Activated CD4-positive, alpha-beta T cell treated with anti-CD3 and anti-CD28 coated beads, Interleukin-2, amount 50 U/mL, for 4 hours (primary cell): ENCODE measurements at regions not wholly inside any gene's neighbourhood (a gene's known extent, or its start where the extent isn't known, plus 50 kb on each side); places are given as distances from the start of the nearest gene placed in this dataset.

Experiments used
- DNase-seq, 2 experiments: peaks; one replicate each; pipeline ENCODE4 v3.0.0-alpha.2; 2020

- no peak for DNase-seq
Observed at GRCh38 chr1:14468751-14469150, 129.7 kb upstream of the KAZN start.

DNA sequence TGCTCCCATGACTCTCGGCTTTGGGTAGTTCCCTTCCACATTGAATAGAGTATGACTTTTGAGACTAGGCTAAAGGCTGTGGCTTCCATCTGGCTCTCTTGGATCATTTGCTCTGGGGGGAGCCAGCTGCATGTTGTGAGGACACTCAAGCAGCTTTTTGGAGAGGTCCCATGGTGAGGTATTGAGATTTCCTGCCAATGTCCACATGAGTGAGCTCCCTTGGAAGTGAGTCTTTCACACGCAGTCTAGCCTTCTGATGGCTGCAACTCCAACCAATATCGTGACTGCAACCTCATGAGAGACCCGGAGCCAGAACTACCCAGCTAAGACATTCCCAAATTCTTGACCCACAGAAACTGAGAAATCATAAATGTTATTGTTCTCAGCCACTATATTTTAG lies 127.7 kb upstream of the KAZN start:
- DNase-seq = no peak

DNA sequence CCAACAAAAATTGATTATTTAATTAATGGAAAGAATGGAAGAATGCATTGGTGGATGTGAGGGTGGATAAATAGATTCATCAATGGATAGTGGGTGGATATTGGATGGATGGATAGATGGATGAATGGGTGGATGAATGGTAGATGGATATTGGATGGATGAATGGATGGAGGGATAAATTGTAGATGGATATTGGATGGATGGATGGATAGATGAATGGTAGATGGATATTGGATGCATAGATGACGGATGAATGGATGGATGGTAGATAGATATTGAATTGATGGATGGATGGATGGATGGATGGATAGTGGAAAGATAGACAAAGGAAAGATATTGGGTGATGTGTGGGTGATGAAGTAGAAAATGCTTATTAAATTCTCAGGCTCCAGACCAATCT lies 123.6 kb upstream of the KAZN start:
- no peak for DNase-seq

DNA sequence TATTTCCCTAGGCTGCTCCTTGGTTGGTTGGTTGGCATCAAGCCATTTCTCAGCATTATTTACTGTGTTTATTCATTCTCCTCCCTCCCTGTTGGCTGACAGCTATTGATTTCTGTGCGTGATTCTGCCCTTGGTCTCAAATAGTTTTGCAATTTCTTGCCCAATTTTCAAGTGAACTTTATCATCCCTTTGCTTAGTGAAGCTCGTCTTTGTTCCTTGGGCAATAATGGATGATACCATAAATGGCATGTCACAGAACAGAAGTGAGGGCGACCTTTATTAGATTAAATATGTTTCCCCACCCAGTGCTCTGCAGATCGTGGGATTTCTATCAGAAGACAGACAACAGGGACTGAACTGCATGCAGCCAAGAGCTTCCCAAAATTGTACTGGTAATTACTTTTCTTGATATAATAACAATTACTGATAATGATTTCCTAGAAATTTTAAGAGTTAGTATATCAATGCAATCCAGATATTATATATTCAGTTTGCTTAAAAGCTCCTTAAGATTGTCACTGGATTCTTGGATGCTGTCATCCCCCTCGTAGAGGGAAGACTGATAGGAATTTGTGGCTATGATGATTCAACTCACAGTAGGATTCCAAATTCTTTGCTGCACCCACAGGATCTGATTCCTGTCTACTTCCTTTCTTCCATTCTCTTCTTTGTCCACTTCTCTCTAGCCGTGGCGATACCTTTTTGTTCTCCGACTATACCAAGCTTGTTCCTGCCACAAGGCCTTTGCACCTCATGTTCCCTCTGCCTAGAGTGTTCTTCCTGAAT lies 122.1 kb upstream of the KAZN start:
- DNase-seq = no peak

GRCh38 chr1:14478120-14478519 lies 120.4 kb upstream of the KAZN start:
- DNase-seq = no peak

GRCh38 chr1:14479865-14480264 lies 118.6 kb upstream of the KAZN start:
- no peak for DNase-seq

- no peak for DNase-seq
Observed at GRCh38 chr1:14482784-14483450, 115.6 kb upstream of the KAZN start.

- DNase-seq = no peak
Observed at GRCh38 chr1:14485285-14485684, 113.2 kb upstream of the KAZN start.

- DNase-seq = no peak
Observed at GRCh38 chr1:14486401-14487201, 111.9 kb upstream of the KAZN start.

GRCh38 chr1:14487671-14488070 lies 110.8 kb upstream of the KAZN start:
- DNase-seq = no peak

DNA sequence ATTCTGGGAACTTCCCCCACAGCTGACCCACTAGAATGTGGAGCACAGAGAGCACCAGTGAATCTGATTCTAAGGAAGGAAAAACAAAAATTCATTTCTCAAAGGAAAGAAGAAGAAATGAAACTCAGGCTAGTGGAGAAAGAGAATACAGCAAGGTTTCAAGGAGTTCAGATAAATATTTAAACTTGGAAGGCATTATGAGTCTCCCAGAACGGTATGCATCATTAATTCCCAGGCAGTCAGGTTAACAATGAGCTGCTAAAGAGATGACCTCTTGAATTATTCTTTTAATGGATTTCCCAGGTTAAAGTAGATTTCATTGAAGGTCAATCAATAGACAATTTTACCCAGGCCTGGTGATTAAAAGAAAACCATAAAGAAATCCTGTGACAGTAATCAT lies 103.6 kb upstream of the KAZN start:
- DNase-seq = no peak

DNA sequence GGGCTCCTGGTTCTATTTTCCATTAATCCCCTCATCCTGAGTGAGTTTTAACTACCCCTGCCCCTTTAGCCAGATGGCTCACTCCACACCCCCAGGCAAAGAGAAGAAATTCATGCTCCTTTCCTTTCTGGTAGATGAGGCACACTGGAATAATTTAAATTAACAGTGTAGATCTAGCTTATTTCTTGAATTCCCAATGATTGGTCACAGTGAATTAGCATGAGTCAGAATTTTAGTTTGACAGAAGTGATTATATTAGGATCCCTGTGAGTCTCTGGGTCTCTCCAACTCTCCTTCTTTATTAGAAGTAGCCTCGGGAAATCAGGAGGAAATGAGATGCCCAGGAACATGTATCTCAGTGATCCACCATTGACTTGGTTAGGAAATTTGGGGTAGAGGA lies 103.1 kb upstream of the KAZN start:
- DNase-seq = no peak

- DNase-seq = no peak
Observed at GRCh38 chr1:14495996-14496395, 102.5 kb upstream of the KAZN start.

DNA sequence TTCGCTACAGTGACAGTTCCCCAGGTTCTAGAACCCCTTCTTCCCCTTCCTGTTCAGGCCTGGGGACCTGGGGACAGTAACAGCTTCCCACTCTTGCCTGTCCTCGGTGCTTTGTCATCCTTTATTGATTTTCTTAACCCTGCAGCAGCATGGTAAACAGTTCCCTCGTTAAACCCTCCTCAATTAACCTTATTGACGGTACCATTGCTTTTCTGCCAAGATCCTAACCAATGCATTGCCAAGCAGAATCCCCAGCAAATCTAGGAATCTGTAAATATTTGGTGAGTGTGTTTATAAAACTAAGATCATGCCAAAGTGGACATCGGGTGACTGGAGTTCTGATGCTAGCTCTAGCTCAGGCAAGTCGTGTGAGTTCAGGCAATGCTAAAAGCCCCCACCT lies 99.6 kb upstream of the KAZN start:
- no peak for DNase-seq

DNA sequence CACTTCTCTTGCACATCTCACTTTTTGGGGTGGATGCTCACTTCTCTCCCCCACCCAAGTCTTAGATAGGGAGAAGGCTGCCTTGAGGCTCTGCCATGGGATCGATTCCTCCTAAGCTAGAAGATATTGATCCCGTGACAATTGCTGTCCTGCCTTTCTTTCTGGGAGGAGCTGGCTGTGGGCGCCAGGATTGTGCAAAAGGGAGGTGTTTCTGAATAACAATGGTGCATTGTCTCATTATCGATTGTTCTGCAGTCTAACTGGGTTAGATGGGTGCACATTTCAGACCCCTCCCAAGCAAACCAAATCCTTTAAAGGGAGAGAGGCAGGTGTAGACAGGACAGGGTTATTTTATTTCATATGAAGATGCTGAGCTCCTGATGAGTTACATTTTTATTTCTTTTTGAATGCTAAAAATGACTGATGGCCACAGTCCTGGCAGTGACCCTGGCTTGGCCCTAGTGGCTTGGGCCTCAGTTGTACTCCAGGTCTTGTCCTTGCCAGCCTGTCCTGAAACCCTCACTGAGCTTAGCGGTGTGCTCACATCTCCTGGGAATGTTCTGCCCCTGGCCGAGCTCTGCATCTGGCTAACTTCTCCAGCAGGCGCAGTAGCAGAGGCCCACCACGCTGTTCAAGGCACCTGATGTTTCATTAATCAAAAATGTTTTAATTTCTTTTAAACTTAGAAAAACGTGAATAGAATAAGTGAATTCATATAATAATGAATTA lies 99.0 kb upstream of the KAZN start:
- DNase-seq = no peak

- no peak for DNase-seq
Observed at GRCh38 chr1:14500041-14500440, 98.4 kb upstream of the KAZN start.

GRCh38 chr1:14500912-14501311 lies 97.6 kb upstream of the KAZN start:
- DNase-seq = no peak

DNA sequence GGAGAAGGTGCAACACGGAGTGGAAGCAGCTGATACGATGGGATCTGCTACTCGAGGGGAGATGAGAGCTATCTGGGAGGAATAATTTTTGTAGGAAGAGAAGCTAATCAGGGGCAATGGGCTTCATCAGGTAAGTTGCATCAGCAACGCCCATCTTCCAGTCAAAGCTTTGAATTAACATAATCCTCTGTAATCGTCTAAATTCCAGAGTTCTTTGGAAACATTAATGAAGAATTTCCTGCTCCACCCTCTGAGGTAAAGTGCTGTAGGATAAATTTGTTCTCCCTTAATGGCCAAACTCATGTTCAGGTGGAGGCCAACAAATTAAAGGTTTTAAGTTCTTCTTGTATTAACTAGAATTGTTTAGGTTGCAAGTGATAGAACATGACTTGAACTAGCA lies 94.0 kb upstream of the KAZN start:
- no peak for DNase-seq

- no peak for DNase-seq
Observed at GRCh38 chr1:14506471-14507255, 91.8 kb upstream of the KAZN start.

- no peak for DNase-seq
Observed at GRCh38 chr1:14507262-14507661, 91.2 kb upstream of the KAZN start.

DNA sequence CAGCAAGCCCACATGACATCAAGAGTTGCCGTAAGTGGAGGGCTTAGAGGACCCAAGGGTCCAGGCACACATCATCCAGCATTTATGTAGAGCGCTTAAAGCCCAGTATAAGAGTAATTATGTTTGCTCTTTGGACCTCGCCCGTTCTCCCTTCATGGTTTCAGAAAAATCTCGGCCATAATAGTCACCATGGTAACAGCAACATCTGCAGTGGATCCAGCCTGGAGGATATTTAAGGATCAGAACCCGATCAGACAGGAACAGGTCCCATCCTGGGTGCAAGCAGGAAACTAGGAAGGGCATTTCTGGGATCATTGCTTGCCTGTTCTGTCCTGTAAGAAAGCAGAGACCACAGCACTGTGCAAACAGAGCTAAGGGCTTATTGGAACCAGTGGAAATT lies 89.9 kb upstream of the KAZN start:
- no peak for DNase-seq

DNA sequence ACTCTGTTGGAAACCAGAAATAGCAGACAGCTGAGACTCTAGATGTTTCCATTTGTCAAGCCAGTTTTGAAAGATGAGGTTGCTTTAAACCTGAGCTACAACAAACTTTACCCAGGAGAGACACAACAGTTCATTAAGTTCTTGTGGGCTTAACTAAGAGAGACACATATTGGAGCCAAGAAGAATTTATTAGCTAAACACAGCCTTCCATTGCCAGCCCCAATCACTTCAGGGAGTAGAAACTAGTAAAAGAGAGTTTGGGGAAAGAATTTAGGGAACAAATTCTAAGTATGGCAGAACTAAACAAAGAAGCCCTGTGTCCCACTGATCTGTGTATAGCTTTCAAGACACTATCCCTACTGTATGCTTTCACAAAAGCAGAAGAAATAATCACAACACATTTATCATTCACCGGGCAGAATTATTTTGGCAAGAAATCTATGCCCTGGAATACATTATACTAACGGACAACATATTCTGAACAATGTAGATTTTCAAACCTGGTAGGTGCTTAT lies 87.3 kb upstream of the KAZN start:
- DNase-seq = no peak
